Activated B cell treated with CpG ODN at 0.5 μM for 24 hours (primary cell): ENCODE measurements at regions not wholly inside any gene's neighbourhood (a gene's known extent, or its start where the extent isn't known, plus 50 kb on each side); places are given as distances from the start of the nearest gene placed in this dataset.

Source experiments
- ATAC-seq: fragments of 200-7000 bp; cut with Tn5 transposase; one replicate; pipeline ENCODE4 v1.10.0; 2021; ENCODE audit warnings: low read depth, mild to moderate bottlenecking, moderate library complexity
- CTCF ChIA-PET: fragments of 350-600 bp; sonication (Branson Sonifier 250); formaldehyde crosslinking; loops from one replicate; lab custom pipeline; 2021; ENCODE audit warnings: antibody characterized with exemption; lab: Charles Lee
- POLR2A ChIA-PET: fragments of 350-600 bp; sonication (Branson Sonifier 250); formaldehyde crosslinking; loops from one replicate; lab custom pipeline; 2021; ENCODE audit warnings: antibody characterized with exemption; lab: Charles Lee
- DNase-seq: peaks from one replicate; pipeline ENCODE4 v3.0.0; 2022
- H3K27ac Mint-ChIP-seq: one replicate; pipeline ENCODE4 v1.8.0; 2020; ENCODE audit warnings: mixed read lengths
- H3K27me3 Mint-ChIP-seq: one replicate; pipeline ENCODE4 v1.8.0; 2021; ENCODE audit warnings: mixed read lengths
- H3K36me3 Mint-ChIP-seq: one replicate; pipeline ENCODE4 v1.8.0; 2021; ENCODE audit warnings: low read depth, mixed read lengths
- H3K4me1 Mint-ChIP-seq: one replicate; pipeline ENCODE4 v1.8.0; 2021; ENCODE audit warnings: mixed read lengths
- H3K4me3 Mint-ChIP-seq: one replicate; pipeline ENCODE4 v1.8.0; 2020; ENCODE audit warnings: mild to moderate bottlenecking, mixed read lengths
- H3K9me3 Mint-ChIP-seq: one replicate; pipeline ENCODE4 v1.8.0; 2020; ENCODE audit warnings: mixed read lengths
- CTCF ChIP-seq: fragments of 200-600 bp; IDR thresholded peaks from one replicate; pipeline ENCODE4 v1.8.0; 2022; ENCODE audit warnings: antibody characterized with exemption, mild to moderate bottlenecking
- intact Hi-C: fragments of 100-400 bp; cut with micrococcal nuclease; formaldehyde crosslinking; loops from one replicate; pipeline ENCODE4 v1.15.1; 2024

- ATAC-seq (no peak), DNase-seq (no peak)
- ChIA-PET POLR2A (no interaction called here), CTCF (interaction anchor here (3.2 kb wide), 1 partner anchor 16 kb away, joined by 8 read pairs; no protein-coding TSS in a partner anchor)
- H3K27me3 Mint-ChIP-seq = no peaks in the 10 kb centered on the region
- H3K27ac Mint-ChIP-seq = no peak overlapping the region
- H3K4me1 Mint-ChIP-seq = no peaks in the 10 kb centered on the region
- H3K9me3 Mint-ChIP-seq = no peaks in the 10 kb centered on the region
- no peaks in the 10 kb centered on the region for H3K36me3 Mint-ChIP-seq
- intact Hi-C loops = no loop called here
- no peak for TF ChIP-seq CTCF
- no peak overlapping the region for H3K4me3 Mint-ChIP-seq
Measured at GRCh38 chr6:95186710-95187109, 390.6 kb upstream of the MANEA start.

GRCh38 chr6:95197590-95197989 lies 379.7 kb upstream of the MANEA start:
- no peak overlapping the region for H3K4me3 Mint-ChIP-seq
- intact Hi-C loops = no loop called here
- ChIA-PET CTCF (no interaction called here), POLR2A (no interaction called here)
- H3K36me3 Mint-ChIP-seq = no peaks in the 10 kb centered on the region
- H3K27me3 Mint-ChIP-seq = no peaks in the 10 kb centered on the region
- DNase-seq = no peak
- no peak for ATAC-seq
- no peak overlapping the region for H3K27ac Mint-ChIP-seq
- no peaks in the 10 kb centered on the region for H3K9me3 Mint-ChIP-seq
- H3K4me1 Mint-ChIP-seq = no peaks in the 10 kb centered on the region
- no peak for TF ChIP-seq CTCF

- intact Hi-C loops = loop anchor here (5.0 kb wide), 1 partner anchor 1694 kb away; the partner anchor contains the start of gene NDUFAF4
- Mint-ChIP-seq H3K36me3 (no peaks in the 10 kb centered on the region), H3K27ac (no peak overlapping the region), H3K4me3 (no peak overlapping the region), H3K9me3 (no peaks in the 10 kb centered on the region), H3K4me1 (no peaks in the 10 kb centered on the region), H3K27me3 (no peaks in the 10 kb centered on the region)
- ChIA-PET POLR2A (no interaction called here), CTCF (interaction anchor here (0.9 to 1.9 kb wide), 2 partner anchors 16 to 1856 kb away, joined by 3 to 8 read pairs; no protein-coding TSS in a partner anchor)
- no peak for DNase-seq
- no peak for ATAC-seq
- TF ChIP-seq CTCF = no peak
Measured at GRCh38 chr6:95203153-95203754, 374.1 kb upstream of the MANEA start.

- Mint-ChIP-seq H3K4me3 (no peak overlapping the region), H3K27ac (no peak overlapping the region), H3K27me3 (no peaks in the 10 kb centered on the region), H3K4me1 (no peaks in the 10 kb centered on the region), H3K9me3 (no peaks in the 10 kb centered on the region), H3K36me3 (no peaks in the 10 kb centered on the region)
- no peak for DNase-seq
- intact Hi-C loops = loop anchor here (2.0 to 5.0 kb wide), 2 partner anchors 1265 to 1693 kb away; partner anchors contain the start of gene NDUFAF4
- no peak for ATAC-seq
- TF ChIP-seq CTCF = no peak
- ChIA-PET POLR2A (no interaction called here), CTCF (no interaction called here)
Measured at GRCh38 chr6:95204178-95204577, 373.2 kb upstream of the MANEA start.

GRCh38 chr6:95208621-95209020 lies 368.7 kb upstream of the MANEA start:
- ATAC-seq (no peak), DNase-seq (no peak)
- no peak for TF ChIP-seq CTCF
- Mint-ChIP-seq H3K27me3 (no peaks in the 10 kb centered on the region), H3K4me3 (no peak overlapping the region), H3K9me3 (no peaks in the 10 kb centered on the region), H3K36me3 (no peaks in the 10 kb centered on the region), H3K27ac (no peak overlapping the region), H3K4me1 (no peaks in the 10 kb centered on the region)
- intact Hi-C loops = no loop called here
- CTCF ChIA-PET = no interaction called here
- POLR2A ChIA-PET = no interaction called here
